CD4-positive, alpha-beta T cell treated with Interferon gamma for 1 hour (primary cell): ENCODE measurements at regions not wholly inside any gene's neighbourhood (a gene's known extent, or its start where the extent isn't known, plus 50 kb on each side); places are given as distances from the start of the nearest gene placed in this dataset.
"Not testable (repeated sequence)": the region's sequence is repeated elsewhere in the genome, so short reads cannot be mapped to it uniquely, and the experiment has no call there.

Experiments used
- DNase-seq: peaks from one replicate; pipeline ENCODE4 v3.0.0-alpha.2; 2020

- not testable (repeated sequence) for DNase-seq
Observed at GRCh38 chr2:89876445-89876844, 1185.0 kb downstream of the RPIA start.

- DNase-seq, result not testable (repeated sequence)
Observed at GRCh38 chr2:89876878-89877277, 1185.4 kb downstream of the RPIA start.

- DNase-seq, result not testable (repeated sequence)
Observed at GRCh38 chr2:89882880-89883279, 1191.4 kb downstream of the RPIA start.

- DNase-seq, result not testable (repeated sequence)
Observed at GRCh38 chr2:89883624-89884023, 1192.2 kb downstream of the RPIA start.

- DNase-seq, result not testable (repeated sequence)
Observed at GRCh38 chr2:89885071-89885470, 1193.6 kb downstream of the RPIA start.

GRCh38 chr2:89888693-89889092, 1197.2 kb downstream of the RPIA start:
- not testable (repeated sequence) for DNase-seq

- not testable (repeated sequence) for DNase-seq
Observed at GRCh38 chr2:89890185-89890773, 1198.8 kb downstream of the RPIA start.

GRCh38 chr2:89894988-89895387, 1203.5 kb downstream of the RPIA start:
- DNase-seq, result not testable (repeated sequence)

GRCh38 chr2:89895629-89896028, 1204.2 kb downstream of the RPIA start:
- not testable (repeated sequence) for DNase-seq

GRCh38 chr2:89927018-89927417, 1235.5 kb downstream of the RPIA start:
- not testable (repeated sequence) for DNase-seq

- DNase-seq, result not testable (repeated sequence)
Observed at GRCh38 chr2:89935436-89935835, 1244.0 kb downstream of the RPIA start.

GRCh38 chr2:89936011-89936410, 1244.5 kb downstream of the RPIA start:
- DNase-seq, result not testable (repeated sequence)

GRCh38 chr2:89936559-89936958, 1245.1 kb downstream of the RPIA start:
- not testable (repeated sequence) for DNase-seq

- peak; percentile 1 for DNase-seq
Observed at GRCh38 chr2:89938756-89939155, 1247.3 kb downstream of the RPIA start.

- not testable (repeated sequence) for DNase-seq
Observed at GRCh38 chr2:89944267-89944666, 1252.8 kb downstream of the RPIA start.

- not testable (repeated sequence) for DNase-seq
Observed at GRCh38 chr2:89945004-89945616, 1253.6 kb downstream of the RPIA start.

- DNase-seq, result not testable (repeated sequence)
Observed at GRCh38 chr2:89947208-89947815, 1255.8 kb downstream of the RPIA start.

- DNase-seq, result not testable (repeated sequence)
Observed at GRCh38 chr2:89948102-89948501, 1256.6 kb downstream of the RPIA start.

GRCh38 chr2:89950807-89951206, 1259.3 kb downstream of the RPIA start:
- DNase-seq, result not testable (repeated sequence)

GRCh38 chr2:89957236-89957635, 1265.8 kb downstream of the RPIA start:
- DNase-seq, result not testable (repeated sequence)

- not testable (repeated sequence) for DNase-seq
Observed at GRCh38 chr2:89959729-89960378, 1268.4 kb downstream of the RPIA start.

- DNase-seq, result not testable (repeated sequence)
Observed at GRCh38 chr2:89960570-89960969, 1269.1 kb downstream of the RPIA start.

GRCh38 chr2:89968567-89968966, 1277.1 kb downstream of the RPIA start:
- not testable (repeated sequence) for DNase-seq

- not testable (repeated sequence) for DNase-seq
Observed at GRCh38 chr2:89969190-89969589, 1277.7 kb downstream of the RPIA start.
